Sigmoid colon (tissue), 6 donors: ENCODE measurements at regions not wholly inside any gene's neighbourhood (a gene's known extent, or its start where the extent isn't known, plus 50 kb on each side); places are given as distances from the start of the nearest gene placed in this dataset.
A peak's percentile ranks its signal among the peaks of the same experiment; 100 is the strongest.

Source experiments
- DNase-seq: peaks from one replicate; pipeline ENCODE4 v3.0.0-alpha.2; 2019
- H3K27ac ChIP-seq, 4 donors: fragments of 200-600 bp; sonication (generic); one replicate each; pipeline ENCODE4 v1.5.1; 2016 to 2019; ENCODE audit warnings: mild to moderate bottlenecking in 1 of 4
- H3K27me3 ChIP-seq, 3 donors: fragments of 200-600 bp; sonication (generic); one replicate each; pipeline ENCODE4 v1.5.1; 2019; ENCODE audit warnings: mild to moderate bottlenecking in 1 of 3
- H3K36me3 ChIP-seq, 4 donors: fragments of 200-600 bp; sonication (generic); one replicate each; pipeline ENCODE4 v1.5.1; 2016 to 2019
- H3K4me1 ChIP-seq, 4 donors: fragments of 200-600 bp; sonication (generic); one replicate each; pipeline ENCODE4 v1.5.1; 2017 to 2019
- H3K4me3 ChIP-seq, 4 donors: fragments of 200-600 bp; sonication (generic); one replicate each; pipeline ENCODE4 v1.5.1; 2017 to 2019; ENCODE audit warnings: mild to moderate bottlenecking in 2 of 4, moderate library complexity in 1 of 4
- H3K9me3 ChIP-seq, 4 donors: fragments of 200-600 bp in 3 of 4; sonication (generic) in 3 of 4; one replicate each; pipeline versions ENCODE4 v1.5.1 to v1.6.1; 2013 to 2019
- CTCF ChIP-seq, 4 experiments: fragments of 450-650 bp in 3 of 4; fragments of 200-600 bp in 1 of 4; IDR thresholded peaks; one replicate each; pipeline ENCODE4 v1.5.1; 2016 to 2019; ENCODE audit warnings: antibody characterized with exemption in 4 of 4, mild to moderate bottlenecking in 3 of 4, moderate library complexity in 2 of 4
- EP300 ChIP-seq, 4 donors: sonication (generic); formaldehyde crosslinking; IDR thresholded peaks; one replicate each; pipeline ENCODE4 v1.6.1; 2017; ENCODE audit warnings: antibody characterized with exemption in 4 of 4
- POLR2A ChIP-seq, 2 donors: fragments of 450-650 bp; IDR thresholded peaks; one replicate each; pipeline ENCODE4 v1.6.1; 2016; ENCODE audit warnings: antibody characterized with exemption in 2 of 2, mild to moderate bottlenecking in 2 of 2, moderate library complexity in 2 of 2
- POLR2AphosphoS5 ChIP-seq, 4 donors: sonication (generic); formaldehyde crosslinking; IDR thresholded peaks; one replicate each; pipeline ENCODE4 v1.6.1; 2017; ENCODE audit warnings: antibody characterized with exemption in 4 of 4
- WGBS, 2 donors: extraction: QIAGEN DNeasy Blood & Tissue Kit; methylation state at CpG; one replicate each; pipeline ENCODE4 v1.1.7; 2013; 5-methylcytosine and 5-hydroxymethylcytosine counted together
- intact Hi-C: fragments of 100-400 bp; cut with DNase I; formaldehyde crosslinking; loops from one replicate; pipeline ENCODE4 v1.15.1; 2023
- donor health status: healthy with polysubstance abuse.
- donor health status: healthy.

- Histone ChIP-seq H3K27ac (no peak overlapping the region), H3K4me1 (no peaks in the 10 kb centered on the region), H3K4me3 (no peak overlapping the region), H3K9me3 (no peaks in the 10 kb centered on the region), H3K27me3 (no peaks in the 10 kb centered on the region), H3K36me3 (no peaks in the 10 kb centered on the region)
- intact Hi-C loops: no loop called here
- 49 to 77% methylated on average over 3 of the region's 3 CpGs for WGBS, 2 donors
- no peak for DNase-seq
- no peak for TF ChIP-seq POLR2A (IDR thresholded peaks at IDR 0.05)
- TF ChIP-seq EP300 (IDR thresholded peaks at IDR 0.05): no peak
- no peak for TF ChIP-seq POLR2AphosphoS5 (IDR thresholded peaks at IDR 0.05)
- TF ChIP-seq CTCF (IDR thresholded peaks at IDR 0.05): no peak
Observed at GRCh38 chr1:78286686-78287085, 204.1 kb upstream of the PTGFR start.

GRCh38 chr1:78289603-78290002 is 201.2 kb upstream of the PTGFR start:
- no peak for TF ChIP-seq CTCF (IDR thresholded peaks at IDR 0.05)
- TF ChIP-seq POLR2A (IDR thresholded peaks at IDR 0.05): no peak
- TF ChIP-seq POLR2AphosphoS5 (IDR thresholded peaks at IDR 0.05): no peak
- no peak for TF ChIP-seq EP300 (IDR thresholded peaks at IDR 0.05)
- Histone ChIP-seq H3K4me3 (no peak overlapping the region), H3K27ac (no peak overlapping the region), H3K4me1 (no peaks in the 10 kb centered on the region), H3K9me3 (no peaks in the 10 kb centered on the region), H3K27me3 (no peaks in the 10 kb centered on the region), H3K36me3 (no peaks in the 10 kb centered on the region)
- WGBS, 2 donors: 86 to 91% methylated on average over 1 of the region's 1 CpG
- DNase-seq: no peak
- intact Hi-C loops: no loop called here

DNA sequence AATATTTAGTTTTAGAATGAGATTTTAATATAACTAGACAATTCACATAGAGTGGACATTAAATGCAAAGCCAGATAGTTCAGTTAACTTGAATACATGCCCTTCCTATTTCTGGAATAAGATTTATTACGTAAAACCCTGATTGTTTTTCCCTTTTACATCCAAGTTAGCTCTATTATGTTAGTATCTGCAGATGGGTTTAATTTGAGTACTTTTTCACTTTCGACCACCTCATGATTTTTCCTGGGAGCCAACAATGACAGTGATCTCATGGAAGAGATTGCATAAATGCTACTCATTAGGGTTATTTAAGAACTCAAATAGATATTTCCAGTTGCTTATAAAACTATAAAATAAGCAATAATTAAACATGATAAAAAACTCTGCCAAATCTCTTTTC is 199.4 kb upstream of the PTGFR start:
- no peak overlapping the region for H3K27ac ChIP-seq
- no peak for DNase-seq
- H3K4me3 ChIP-seq: no peak overlapping the region
- TF ChIP-seq POLR2A (IDR thresholded peaks at IDR 0.05): no peak
- TF ChIP-seq CTCF (IDR thresholded peaks at IDR 0.05): no peak
- TF ChIP-seq EP300 (IDR thresholded peaks at IDR 0.05): no peak
- no peak for TF ChIP-seq POLR2AphosphoS5 (IDR thresholded peaks at IDR 0.05)
- H3K27me3 ChIP-seq: no peaks in the 10 kb centered on the region
- no peaks in the 10 kb centered on the region for H3K36me3 ChIP-seq
- WGBS, 2 donors: 85 to 90% methylated on average over 2 of the region's 2 CpGs
- intact Hi-C loops: no loop called here
- H3K4me1 ChIP-seq: no peaks in the 10 kb centered on the region
- H3K9me3 ChIP-seq: no peaks in the 10 kb centered on the region

DNA sequence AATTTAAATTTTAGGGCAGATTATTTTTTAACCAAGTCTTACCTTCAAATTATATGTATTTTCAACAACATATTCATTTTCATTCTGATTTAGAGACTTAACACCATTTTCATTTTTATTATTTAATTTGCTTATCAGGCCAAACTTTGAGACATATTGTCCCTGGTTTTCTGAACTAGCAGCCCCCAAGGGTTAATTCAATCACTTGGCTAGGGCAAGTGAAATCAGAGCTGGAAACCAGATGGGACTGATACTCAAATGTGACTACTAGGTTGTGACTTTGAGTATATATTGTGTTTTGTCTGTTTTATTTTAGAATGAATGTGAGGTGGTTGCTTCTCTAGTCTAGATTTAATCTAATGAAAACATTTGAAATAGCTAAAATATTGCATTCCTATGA is 198.9 kb upstream of the PTGFR start:
- H3K4me3 ChIP-seq: no peak overlapping the region
- H3K36me3 ChIP-seq: no peaks in the 10 kb centered on the region
- H3K4me1 ChIP-seq: no peaks in the 10 kb centered on the region
- intact Hi-C loops: no loop called here
- no peak for DNase-seq
- no peaks in the 10 kb centered on the region for H3K27me3 ChIP-seq
- TF ChIP-seq EP300 (IDR thresholded peaks at IDR 0.05): no peak
- no peak overlapping the region for H3K27ac ChIP-seq
- H3K9me3 ChIP-seq: no peaks in the 10 kb centered on the region

GRCh38 chr1:78292361-78292760 is 198.4 kb upstream of the PTGFR start:
- TF ChIP-seq CTCF (IDR thresholded peaks at IDR 0.05) (no peak), POLR2A (IDR thresholded peaks at IDR 0.05) (no peak), EP300 (IDR thresholded peaks at IDR 0.05) (no peak), POLR2AphosphoS5 (IDR thresholded peaks at IDR 0.05) (peak in 1 of 4 donors; percentile 20)

More at GRCh38 chr1:78292361-78292760, 198.4 kb upstream of the PTGFR start:
- DNase-seq: no peak
- Histone ChIP-seq H3K4me3 (no peak overlapping the region), H3K27ac (no peak overlapping the region), H3K27me3 (no peaks in the 10 kb centered on the region), H3K36me3 (no peaks in the 10 kb centered on the region), H3K9me3 (no peaks in the 10 kb centered on the region), H3K4me1 (no peaks in the 10 kb centered on the region)
- intact Hi-C loops: no loop called here
- 83 to 84% methylated on average over 3 of the region's 3 CpGs for WGBS, 2 donors
